ENCODE measurements at regions not wholly inside any gene's neighbourhood (a gene's known extent, or its start where the extent isn't known, plus 50 kb on each side); places are given as distances from the start of the nearest gene placed in this dataset.

DNA sequence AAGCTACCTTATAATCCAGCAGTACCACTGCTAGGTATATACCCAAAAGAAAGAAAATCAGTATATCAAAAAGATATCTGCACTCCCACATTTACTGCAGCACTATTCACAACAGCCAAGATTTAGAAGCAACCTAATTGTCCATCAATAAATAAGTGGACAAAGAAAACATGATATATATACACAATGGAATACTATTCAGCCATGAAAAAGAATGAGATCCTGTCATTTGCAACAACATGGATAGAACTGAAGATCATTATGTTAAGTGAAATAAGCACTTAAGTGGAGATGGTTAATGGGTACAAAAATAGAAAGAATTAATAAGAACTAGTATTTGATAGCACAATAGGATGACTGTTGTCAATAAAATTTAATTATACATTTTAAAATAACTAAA is 90.7 kb upstream of the PKN2 start:
- TF ChIP-seq, protein P1, sequence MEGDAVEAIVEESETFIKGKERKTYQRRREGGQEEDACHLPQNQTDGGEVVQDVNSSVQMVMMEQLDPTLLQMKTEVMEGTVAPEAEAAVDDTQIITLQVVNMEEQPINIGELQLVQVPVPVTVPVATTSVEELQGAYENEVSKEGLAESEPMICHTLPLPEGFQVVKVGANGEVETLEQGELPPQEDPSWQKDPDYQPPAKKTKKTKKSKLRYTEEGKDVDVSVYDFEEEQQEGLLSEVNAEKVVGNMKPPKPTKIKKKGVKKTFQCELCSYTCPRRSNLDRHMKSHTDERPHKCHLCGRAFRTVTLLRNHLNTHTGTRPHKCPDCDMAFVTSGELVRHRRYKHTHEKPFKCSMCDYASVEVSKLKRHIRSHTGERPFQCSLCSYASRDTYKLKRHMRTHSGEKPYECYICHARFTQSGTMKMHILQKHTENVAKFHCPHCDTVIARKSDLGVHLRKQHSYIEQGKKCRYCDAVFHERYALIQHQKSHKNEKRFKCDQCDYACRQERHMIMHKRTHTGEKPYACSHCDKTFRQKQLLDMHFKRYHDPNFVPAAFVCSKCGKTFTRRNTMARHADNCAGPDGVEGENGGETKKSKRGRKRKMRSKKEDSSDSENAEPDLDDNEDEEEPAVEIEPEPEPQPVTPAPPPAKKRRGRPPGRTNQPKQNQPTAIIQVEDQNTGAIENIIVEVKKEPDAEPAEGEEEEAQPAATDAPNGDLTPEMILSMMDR (IDR thresholded peaks at IDR 0.05), result no peak
- TF ChIP-seq EP300 (IDR thresholded peaks at IDR 0.05), result no peak
